ENCODE measurements at regions not wholly inside any gene's neighbourhood (a gene's known extent, or its start where the extent isn't known, plus 50 kb on each side); places are given as distances from the start of the nearest gene placed in this dataset.

DNA sequence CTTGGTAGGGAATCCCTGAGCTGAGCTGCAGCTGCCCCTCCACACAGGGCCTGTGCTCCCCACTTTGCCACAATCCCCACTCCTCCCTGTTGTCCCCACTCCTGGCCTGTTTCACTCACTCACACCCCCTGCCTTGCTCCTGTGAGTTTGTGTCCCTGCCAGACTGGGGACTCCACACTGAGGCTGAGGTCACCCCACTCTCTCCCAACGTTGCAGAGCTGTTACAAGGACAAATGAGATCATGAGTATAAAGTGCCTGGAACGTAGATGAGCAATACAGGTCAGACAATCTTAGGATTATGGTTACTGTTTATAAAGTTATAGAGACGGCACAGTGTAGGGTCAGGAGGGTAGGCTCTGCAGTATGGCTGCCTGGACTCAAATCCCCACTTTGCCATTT is 426.0 kb upstream of the SULF2 start:
- TF ChIP-seq, protein P1, sequence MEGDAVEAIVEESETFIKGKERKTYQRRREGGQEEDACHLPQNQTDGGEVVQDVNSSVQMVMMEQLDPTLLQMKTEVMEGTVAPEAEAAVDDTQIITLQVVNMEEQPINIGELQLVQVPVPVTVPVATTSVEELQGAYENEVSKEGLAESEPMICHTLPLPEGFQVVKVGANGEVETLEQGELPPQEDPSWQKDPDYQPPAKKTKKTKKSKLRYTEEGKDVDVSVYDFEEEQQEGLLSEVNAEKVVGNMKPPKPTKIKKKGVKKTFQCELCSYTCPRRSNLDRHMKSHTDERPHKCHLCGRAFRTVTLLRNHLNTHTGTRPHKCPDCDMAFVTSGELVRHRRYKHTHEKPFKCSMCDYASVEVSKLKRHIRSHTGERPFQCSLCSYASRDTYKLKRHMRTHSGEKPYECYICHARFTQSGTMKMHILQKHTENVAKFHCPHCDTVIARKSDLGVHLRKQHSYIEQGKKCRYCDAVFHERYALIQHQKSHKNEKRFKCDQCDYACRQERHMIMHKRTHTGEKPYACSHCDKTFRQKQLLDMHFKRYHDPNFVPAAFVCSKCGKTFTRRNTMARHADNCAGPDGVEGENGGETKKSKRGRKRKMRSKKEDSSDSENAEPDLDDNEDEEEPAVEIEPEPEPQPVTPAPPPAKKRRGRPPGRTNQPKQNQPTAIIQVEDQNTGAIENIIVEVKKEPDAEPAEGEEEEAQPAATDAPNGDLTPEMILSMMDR (IDR thresholded peaks at IDR 0.05), result no peak

- TF ChIP-seq, protein P1 (IDR thresholded peaks at IDR 0.05), result no peak
Measured at GRCh38 chr20:48210111-48211027, 425.1 kb upstream of the SULF2 start.

- TF ChIP-seq, protein P1 (IDR thresholded peaks at IDR 0.05), result no peak
Measured at GRCh38 chr20:48209102-48209501, 423.8 kb upstream of the SULF2 start.

DNA sequence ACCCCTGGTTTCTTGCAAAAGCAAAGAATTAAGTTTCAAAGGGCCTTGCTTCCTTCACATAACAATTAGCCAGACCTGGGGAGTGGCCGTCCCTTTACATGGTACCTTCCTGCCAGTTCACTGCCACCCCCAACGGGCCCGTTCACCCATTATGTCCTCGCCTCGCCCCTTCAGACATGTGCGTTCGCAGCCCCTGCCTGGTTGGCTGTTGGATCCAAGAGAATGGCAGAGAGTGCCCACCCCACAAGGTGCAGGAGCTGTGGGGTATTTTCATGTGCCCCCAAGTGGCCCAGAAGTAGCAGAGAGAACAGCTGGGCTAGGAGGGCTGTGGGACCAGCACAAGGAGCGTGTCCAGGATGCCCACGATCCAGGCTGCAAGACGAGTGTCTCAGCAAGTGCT is 422.9 kb upstream of the SULF2 start:
- TF ChIP-seq, protein P1 (IDR thresholded peaks at IDR 0.05), result no peak

DNA sequence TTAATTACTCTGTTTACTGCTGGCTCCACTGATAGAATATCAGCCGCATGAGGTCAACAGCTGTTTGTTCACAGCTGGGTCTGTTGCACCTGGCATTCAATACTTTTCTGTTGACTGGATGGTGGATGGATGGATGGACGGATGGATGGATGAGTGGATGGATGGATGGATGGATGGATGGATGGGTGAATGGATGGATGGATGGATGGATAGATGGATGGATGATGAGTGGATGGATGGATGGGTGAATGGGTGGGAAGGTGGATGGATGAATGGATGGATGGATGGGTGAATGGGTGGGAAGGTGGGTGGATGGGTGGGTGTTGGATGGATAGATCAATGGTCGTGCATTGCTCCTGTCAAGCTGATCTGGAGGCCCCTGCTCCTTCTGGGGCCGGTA is 422.2 kb upstream of the SULF2 start:
- TF ChIP-seq, protein P1 (IDR thresholded peaks at IDR 0.05), result no peak

GRCh38 chr20:48205786-48206185 is 420.5 kb upstream of the SULF2 start:
- TF ChIP-seq, protein P1 (IDR thresholded peaks at IDR 0.05), result no peak

DNA sequence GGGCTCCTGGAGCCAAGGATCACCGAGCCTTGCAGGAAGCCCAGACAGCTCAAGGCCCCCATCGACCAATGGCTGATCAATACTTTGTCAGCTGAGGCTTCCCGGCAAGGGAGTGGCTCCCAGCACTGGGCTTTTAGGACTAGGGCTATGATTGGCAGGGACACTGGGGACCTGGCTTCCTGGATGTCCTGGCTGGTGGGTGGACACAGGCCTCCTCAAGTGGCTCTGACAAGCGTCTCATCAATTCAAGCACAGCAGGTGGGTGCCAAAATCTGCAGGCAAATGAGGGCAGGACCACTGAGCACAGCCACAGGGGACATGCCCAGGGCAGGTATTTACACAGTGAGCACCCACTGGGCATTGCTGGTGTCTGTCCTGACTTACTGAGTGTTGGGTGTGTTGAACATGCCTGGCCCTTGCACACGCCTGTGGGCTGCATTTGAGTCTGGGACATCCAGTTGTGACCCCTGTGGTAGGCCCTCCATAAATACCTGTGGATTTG is 420.1 kb upstream of the SULF2 start:
- TF ChIP-seq, protein P1 (IDR thresholded peaks at IDR 0.05), result no peak
